ENCODE measurements at regions not wholly inside any gene's neighbourhood (a gene's known extent, or its start where the extent isn't known, plus 50 kb on each side); places are given as distances from the start of the nearest gene placed in this dataset.
A peak's percentile ranks its signal among the peaks of the same experiment; 100 is the strongest.
"Not testable (repeated sequence)": the region's sequence is repeated elsewhere in the genome, so short reads cannot be mapped to it uniquely, and the experiment has no call there.

DNA sequence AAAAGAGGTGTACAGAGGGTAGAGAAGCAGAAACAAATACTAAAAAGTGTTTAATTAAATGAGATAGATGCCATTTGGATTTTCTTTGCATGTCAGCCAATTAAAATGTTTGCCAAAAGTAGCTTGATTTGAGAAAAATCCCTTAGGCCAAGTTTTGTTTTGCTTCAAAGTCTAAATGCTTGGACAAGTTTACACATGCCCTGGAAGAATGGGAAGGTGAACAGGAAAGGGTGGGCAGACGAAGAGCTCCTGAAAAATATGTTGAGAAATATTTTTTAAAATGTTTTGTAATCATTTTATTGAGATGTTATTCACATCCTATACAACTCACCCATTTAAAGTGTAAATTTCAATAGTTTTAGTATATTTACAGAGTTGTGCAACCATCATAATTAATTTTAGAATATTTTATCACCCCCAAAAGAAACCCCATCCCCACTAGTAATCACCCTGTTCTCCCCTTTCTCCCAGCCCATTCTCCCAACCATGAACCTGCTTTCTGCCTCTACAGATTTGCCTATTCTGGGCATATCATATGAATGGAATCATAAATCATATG is 98.5 kb upstream of the ANK3 start:
- intact Hi-C loops (cut with DNase I) = no loop called here
- no peaks in the 10 kb centered on the region for H3K27me3 ChIP-seq (ENCODE audit: control insufficient read depth, insufficient read depth)
- no peak overlapping the region for H3K27ac ChIP-seq (ENCODE audit: low read length)
- DNase-seq (no peak), ATAC-seq (no peak)
- H3K4me3 ChIP-seq (ENCODE audit: low read length) = no peak overlapping the region
- H3K4me1 ChIP-seq (ENCODE audit: control insufficient read depth, insufficient read depth, low read length) = peaks cover 2% of the 10 kb centered on the region
- H3K9me3 ChIP-seq (ENCODE audit: control insufficient read depth, low read length) = no peaks in the 10 kb centered on the region
- 83% methylated on average over 1 of the region's 1 CpG for whole genome bisulfite sequencing

DNA sequence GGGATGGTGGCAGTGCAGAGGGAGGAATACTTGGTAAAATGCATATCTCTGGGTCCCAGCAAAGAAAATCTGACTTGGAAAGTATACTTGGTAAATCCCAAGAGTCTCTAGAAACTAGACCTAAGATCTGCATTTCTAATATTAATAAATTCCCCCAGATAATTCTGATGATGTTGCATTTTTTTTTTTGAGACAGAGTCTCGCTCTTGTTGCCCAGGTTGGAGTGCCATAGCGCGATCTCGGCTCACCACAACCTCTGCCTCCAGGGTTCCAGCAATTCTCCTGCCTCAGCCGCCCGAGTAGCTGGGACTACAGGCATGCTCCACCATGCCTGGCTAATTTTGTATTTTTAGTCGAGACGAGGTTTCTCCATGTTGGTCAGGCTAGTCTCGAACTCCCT is 97.9 kb upstream of the ANK3 start:
- H3K4me3 ChIP-seq (ENCODE audit: low read length) = no peak overlapping the region
- no peaks in the 10 kb centered on the region for H3K9me3 ChIP-seq (ENCODE audit: control insufficient read depth, low read length)
- H3K27ac ChIP-seq (ENCODE audit: low read length) = no peak overlapping the region
- intact Hi-C loops (cut with DNase I) = no loop called here
- H3K27me3 ChIP-seq (ENCODE audit: control insufficient read depth, insufficient read depth) = no peaks in the 10 kb centered on the region
- DNase-seq (no peak), ATAC-seq (no peak)
- peaks cover 2% of the 10 kb centered on the region for H3K4me1 ChIP-seq (ENCODE audit: control insufficient read depth, insufficient read depth, low read length)
- 84% methylated on average over 9 of the region's 9 CpGs for WGBS

DNA sequence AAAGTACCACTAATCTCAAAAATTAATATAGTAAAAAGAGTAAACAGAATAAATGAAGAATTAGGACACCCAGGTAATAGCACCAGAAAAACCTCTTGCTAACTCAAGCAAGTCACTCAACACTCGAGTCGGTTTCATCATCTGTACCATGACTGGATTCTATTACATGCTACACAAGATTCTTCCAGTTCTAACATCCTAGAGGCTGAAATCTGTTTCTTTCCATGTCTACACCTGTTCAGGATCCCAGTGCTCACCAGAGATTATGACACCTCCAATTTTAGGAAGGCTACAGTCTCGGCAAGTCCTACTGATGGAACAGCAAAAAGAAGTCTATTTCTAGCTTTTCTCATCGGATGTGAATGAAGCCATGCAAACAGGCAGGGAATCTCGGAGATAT is 95.3 kb upstream of the ANK3 start:
- intact Hi-C loops (cut with DNase I) = no loop called here
- no peak overlapping the region for H3K27ac ChIP-seq (ENCODE audit: low read length)
- no peaks in the 10 kb centered on the region for H3K9me3 ChIP-seq (ENCODE audit: control insufficient read depth, low read length)
- peaks cover 2% of the 10 kb centered on the region for H3K4me1 ChIP-seq (ENCODE audit: control insufficient read depth, insufficient read depth, low read length)
- no peaks in the 10 kb centered on the region for H3K27me3 ChIP-seq (ENCODE audit: control insufficient read depth, insufficient read depth)
- DNase-seq (no peak), ATAC-seq (no peak)
- no peak overlapping the region for H3K4me3 ChIP-seq (ENCODE audit: low read length)
- 95% methylated on average over 5 of the region's 5 CpGs for WGBS

DNA sequence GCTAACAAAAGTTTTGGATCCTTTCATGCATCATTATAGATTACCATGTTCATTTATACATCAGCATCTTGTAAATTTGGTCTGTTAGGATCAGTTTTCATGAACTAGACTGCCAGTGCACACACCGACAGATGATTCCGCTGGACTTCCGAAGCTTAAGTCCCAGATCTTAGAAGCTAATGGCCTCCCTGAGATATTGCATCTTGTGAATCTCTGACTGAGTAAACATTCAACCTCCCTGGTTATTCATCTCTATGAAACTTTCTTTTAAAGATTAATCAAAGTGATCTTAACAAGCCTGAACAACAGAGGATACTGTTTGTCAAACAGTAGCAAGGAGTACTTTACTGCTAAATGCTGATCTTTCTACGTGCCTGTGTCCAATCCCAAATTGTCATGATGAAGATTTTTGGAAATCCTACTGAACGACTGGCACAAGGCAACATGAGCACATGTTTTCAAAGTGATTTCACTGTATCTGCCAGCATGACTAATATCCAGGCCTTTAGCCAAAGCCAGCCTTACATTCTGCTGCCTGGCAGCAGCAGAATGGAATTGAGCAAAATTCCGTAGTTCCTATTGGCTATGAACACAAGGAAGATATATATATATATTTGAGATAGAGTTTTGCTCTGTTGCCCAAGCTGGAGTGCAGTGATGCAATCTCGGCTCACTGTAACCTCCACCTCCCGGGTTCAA is 91.3 kb upstream of the ANK3 start:
- no peak overlapping the region for H3K4me3 ChIP-seq (ENCODE audit: low read length)
- no peak overlapping the region for H3K27ac ChIP-seq (ENCODE audit: low read length)
- 60% methylated on average over 8 of the region's 8 CpGs for WGBS
- intact Hi-C loops (cut with DNase I) = no loop called here
- peak in 1 of 3 donors; percentile 13 for DNase-seq
- ATAC-seq = peak; percentile 70 to 84
- peaks cover 2% of the 10 kb centered on the region for H3K4me1 ChIP-seq (ENCODE audit: control insufficient read depth, insufficient read depth, low read length)
- H3K27me3 ChIP-seq (ENCODE audit: control insufficient read depth, insufficient read depth) = no peaks in the 10 kb centered on the region
- H3K9me3 ChIP-seq (ENCODE audit: control insufficient read depth, low read length) = no peaks in the 10 kb centered on the region

DNA sequence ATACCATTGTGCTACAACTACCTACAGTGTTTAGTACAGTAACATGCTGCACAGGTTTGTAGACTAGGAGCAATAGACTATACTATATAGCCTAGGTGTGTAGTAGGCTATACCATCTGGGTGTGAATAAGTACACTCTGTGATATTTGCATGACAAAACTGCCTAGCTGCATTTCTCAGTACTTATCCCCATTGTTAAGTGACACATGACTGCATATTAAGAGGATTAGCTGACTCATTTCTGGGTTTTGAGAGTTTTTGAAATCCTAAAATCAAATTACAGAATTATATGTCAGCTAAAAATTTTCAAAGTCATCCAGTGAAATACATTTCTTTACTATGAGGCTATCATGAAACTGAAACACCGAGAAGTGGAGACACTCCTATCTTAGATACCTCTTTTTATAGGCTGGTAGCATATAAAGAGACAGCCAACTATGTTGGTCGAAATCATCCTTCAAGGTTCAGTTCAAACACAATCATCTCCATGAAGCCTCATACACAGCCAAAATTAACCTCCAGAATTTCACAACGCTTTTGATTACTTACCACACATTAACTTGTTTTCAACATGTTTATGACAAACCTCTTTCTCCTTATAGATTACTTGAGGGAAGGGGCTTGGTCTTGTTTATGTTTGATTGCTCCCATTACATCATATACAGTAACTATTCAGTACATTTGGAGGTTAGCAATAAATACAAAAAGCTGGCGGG is 89.8 kb upstream of the ANK3 start:
- ATAC-seq (no peak), DNase-seq (no peak)
- Histone ChIP-seq H3K9me3 (ENCODE audit: control insufficient read depth, low read length) (no peaks in the 10 kb centered on the region), H3K27ac (ENCODE audit: low read length) (no peak overlapping the region), H3K4me3 (ENCODE audit: low read length) (no peak overlapping the region), H3K4me1 (ENCODE audit: control insufficient read depth, insufficient read depth, low read length) (peaks cover 2% of the 10 kb centered on the region), H3K27me3 (ENCODE audit: control insufficient read depth, insufficient read depth) (no peaks in the 10 kb centered on the region)
- 87% methylated on average over 4 of the region's 4 CpGs for WGBS
- intact Hi-C loops (cut with DNase I) = no loop called here

DNA sequence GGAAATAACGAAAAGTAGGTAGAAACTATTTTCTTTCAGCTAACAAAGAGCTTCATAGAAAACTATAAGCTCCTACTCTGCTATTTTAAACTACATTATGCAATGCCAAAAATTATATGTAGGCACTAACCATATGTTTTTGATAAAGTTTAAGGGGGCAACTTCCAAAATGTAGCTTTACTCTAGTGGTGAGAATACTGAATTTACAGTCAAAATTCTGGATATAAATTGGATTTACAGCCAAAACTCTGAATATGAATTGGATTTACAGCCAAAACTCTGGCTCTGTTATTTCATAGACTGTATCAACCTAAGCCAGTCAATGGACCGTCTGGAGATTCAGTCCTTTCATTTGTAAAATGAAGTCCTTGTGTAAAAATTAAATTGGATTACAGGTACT is 86.8 kb upstream of the ANK3 start:
- H3K9me3 ChIP-seq (ENCODE audit: control insufficient read depth, low read length) = no peaks in the 10 kb centered on the region
- no peak overlapping the region for H3K4me3 ChIP-seq (ENCODE audit: low read length)
- no peaks in the 10 kb centered on the region for H3K4me1 ChIP-seq (ENCODE audit: control insufficient read depth, insufficient read depth, low read length)
- no peaks in the 10 kb centered on the region for H3K27me3 ChIP-seq (ENCODE audit: control insufficient read depth, insufficient read depth)
- DNase-seq (no peak), ATAC-seq (no peak)
- no peak overlapping the region for H3K27ac ChIP-seq (ENCODE audit: low read length)
- intact Hi-C loops (cut with DNase I) = no loop called here
- WGBS = 93% methylated on average over 2 of the region's 2 CpGs

DNA sequence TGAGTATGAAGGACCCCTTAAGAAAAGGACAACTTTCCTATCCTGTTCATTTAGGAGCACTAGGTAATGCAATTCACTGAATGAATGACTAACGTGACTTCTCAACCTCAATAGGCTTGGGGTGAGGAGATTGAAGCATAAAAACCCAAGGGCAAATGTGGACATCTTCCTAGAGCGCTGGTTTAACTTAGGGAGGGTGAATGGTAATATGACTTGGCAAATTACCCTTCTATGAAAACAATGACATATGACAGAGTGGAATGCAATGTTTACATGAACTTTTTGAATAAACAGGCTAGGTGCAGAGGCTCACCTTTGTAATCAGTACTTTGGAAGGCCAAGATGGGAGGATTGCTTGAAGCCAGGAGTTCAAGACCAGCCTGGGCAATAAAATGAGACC is 83.9 kb upstream of the ANK3 start:
- 67% methylated on average over 2 of the region's 2 CpGs for WGBS
- Histone ChIP-seq H3K4me3 (ENCODE audit: low read length) (no peak overlapping the region), H3K27me3 (ENCODE audit: control insufficient read depth, insufficient read depth) (no peaks in the 10 kb centered on the region), H3K9me3 (ENCODE audit: control insufficient read depth, low read length) (no peaks in the 10 kb centered on the region), H3K4me1 (ENCODE audit: control insufficient read depth, insufficient read depth, low read length) (no peaks in the 10 kb centered on the region), H3K27ac (ENCODE audit: low read length) (no peak overlapping the region)
- intact Hi-C loops (cut with DNase I) = no loop called here
- no peak for DNase-seq
- no peak for ATAC-seq

DNA sequence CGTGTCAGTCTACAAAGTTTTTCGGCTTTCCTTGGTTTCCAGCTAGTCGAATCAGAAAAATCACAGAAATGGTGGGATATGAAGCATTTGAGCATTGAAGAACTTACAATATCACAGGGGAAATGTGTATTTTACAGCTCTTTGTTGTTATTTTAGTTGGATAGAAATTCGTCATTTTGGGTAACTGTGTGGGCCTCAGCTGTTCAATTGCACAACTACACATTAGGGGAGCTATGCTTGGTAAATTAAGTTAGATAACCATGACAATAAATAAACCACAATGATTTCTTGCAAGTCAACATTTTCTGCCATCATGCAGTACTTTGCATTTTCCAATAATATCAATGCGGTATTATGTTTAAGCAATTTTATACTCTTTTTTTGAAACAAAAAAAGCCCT is 80.4 kb upstream of the ANK3 start:
- DNase-seq = no peak
- intact Hi-C loops (cut with DNase I) = no loop called here
- H3K27ac ChIP-seq (ENCODE audit: low read length) = no peak overlapping the region

DNA sequence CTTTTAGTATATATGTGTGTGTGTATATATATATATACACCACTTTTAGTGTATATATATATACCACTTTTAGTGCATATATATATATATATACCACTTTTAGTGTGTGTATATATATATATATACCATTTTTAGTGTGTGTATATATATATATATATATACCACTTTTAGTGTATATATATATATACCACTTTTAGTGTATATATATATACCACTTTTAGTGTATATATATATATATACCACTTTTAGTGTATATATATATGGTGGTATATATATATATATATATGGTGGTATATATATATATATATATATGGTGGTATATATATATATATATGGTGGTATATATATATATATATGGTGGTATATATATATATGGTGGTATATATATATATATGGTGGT is 79.5 kb upstream of the ANK3 start:
- H3K4me3 ChIP-seq (ENCODE audit: low read length); ATAC-seq; H3K4me1 ChIP-seq (ENCODE audit: control insufficient read depth, insufficient read depth, low read length); H3K27ac ChIP-seq (ENCODE audit: low read length); H3K27me3 ChIP-seq (ENCODE audit: control insufficient read depth, insufficient read depth); H3K9me3 ChIP-seq (ENCODE audit: control insufficient read depth, low read length); DNase-seq; intact Hi-C loops (cut with DNase I): not testable (repeated sequence)

More for the DNA sequence above, 80.4 kb upstream of the ANK3 start:
- no peaks in the 10 kb centered on the region for H3K27me3 ChIP-seq (ENCODE audit: control insufficient read depth, insufficient read depth)
- H3K9me3 ChIP-seq (ENCODE audit: control insufficient read depth, low read length) = no peaks in the 10 kb centered on the region
- WGBS = 93% methylated on average over 5 of the region's 5 CpGs
- no peak for ATAC-seq
- no peak overlapping the region for H3K4me3 ChIP-seq (ENCODE audit: low read length)
- H3K4me1 ChIP-seq (ENCODE audit: control insufficient read depth, insufficient read depth, low read length) = no peaks in the 10 kb centered on the region

DNA sequence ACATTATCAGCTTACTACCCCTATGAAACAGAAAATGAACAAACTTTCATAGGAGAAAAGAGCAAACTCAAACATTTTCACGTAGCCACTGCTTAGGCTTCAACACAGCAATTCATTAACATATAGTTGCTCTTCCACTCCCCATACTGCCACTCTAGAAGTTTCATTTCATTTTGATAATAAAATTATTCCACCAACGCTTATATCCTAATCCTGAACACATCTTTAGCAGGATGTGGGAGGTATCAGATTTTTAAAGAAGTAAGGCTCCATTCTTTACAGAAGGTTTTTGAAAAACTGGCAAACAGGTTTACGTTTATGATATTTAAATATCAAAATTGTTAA is 77.5 kb upstream of the ANK3 start:
- Histone ChIP-seq H3K9me3 (ENCODE audit: control insufficient read depth, low read length) (no peaks in the 10 kb centered on the region), H3K4me1 (ENCODE audit: control insufficient read depth, insufficient read depth, low read length) (no peaks in the 10 kb centered on the region), H3K27me3 (ENCODE audit: control insufficient read depth, insufficient read depth) (no peaks in the 10 kb centered on the region), H3K27ac (ENCODE audit: low read length) (no peak overlapping the region), H3K4me3 (ENCODE audit: low read length) (no peak overlapping the region)
- intact Hi-C loops (cut with DNase I) = no loop called here
- 69% methylated on average over 3 of the region's 3 CpGs for WGBS
- no peak for DNase-seq
- ATAC-seq = no peak

DNA sequence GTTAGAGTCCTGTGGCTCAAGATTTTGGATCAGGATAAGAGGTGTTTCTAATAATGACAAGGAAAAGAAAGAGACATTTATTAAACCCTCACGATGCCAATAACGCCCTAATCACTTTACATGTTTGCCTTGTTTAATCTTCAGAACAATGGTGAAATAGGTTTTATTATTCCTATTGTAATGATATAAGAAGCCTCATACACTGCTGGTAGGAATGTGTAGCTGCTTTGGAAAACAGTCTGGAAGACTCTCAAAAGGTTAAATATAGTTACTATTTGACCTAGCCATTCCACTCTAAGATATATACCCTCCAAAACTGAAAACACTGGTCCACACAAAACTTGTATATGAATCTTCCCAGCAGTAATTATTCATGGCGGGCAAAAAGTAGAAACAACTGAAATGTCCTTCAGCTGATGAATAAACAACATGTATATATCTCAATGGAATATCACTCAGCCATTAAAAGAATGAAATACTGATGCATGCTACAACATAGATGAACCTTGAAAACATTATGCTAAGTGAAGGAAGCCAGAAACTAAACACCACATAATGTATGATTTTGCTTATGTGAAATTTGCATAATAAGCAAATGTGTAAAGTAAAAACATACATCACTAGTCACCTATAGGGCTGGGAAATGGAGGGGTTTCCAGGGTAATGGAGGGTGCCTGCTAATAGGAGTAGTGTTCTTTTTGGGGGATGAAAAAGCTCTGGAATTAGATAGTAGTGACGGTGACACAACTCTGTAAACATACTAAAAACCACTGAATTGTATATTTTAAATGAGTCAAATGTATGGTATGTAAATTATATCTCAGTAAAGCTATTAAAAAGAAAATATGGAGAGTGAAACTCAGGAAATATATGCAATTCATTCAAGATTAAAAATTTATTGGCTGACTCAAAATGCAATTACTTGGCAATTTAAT is 76.9 kb upstream of the ANK3 start:
- H3K4me3 ChIP-seq (ENCODE audit: low read length) = no peak overlapping the region
- DNase-seq = no peak
- no peaks in the 10 kb centered on the region for H3K4me1 ChIP-seq (ENCODE audit: control insufficient read depth, insufficient read depth, low read length)
- WGBS = 92% methylated on average over 4 of the region's 4 CpGs
- ATAC-seq = no peak
- H3K27ac ChIP-seq (ENCODE audit: low read length) = no peak overlapping the region
- no peaks in the 10 kb centered on the region for H3K9me3 ChIP-seq (ENCODE audit: control insufficient read depth, low read length)
- H3K27me3 ChIP-seq (ENCODE audit: control insufficient read depth, insufficient read depth) = no peaks in the 10 kb centered on the region
- intact Hi-C loops (cut with DNase I) = no loop called here
